NCI-H345 treated with DMSO at 0.1 percent for 48 hours (cell line): ENCODE measurements at regions not wholly inside any gene's neighbourhood (a gene's known extent, or its start where the extent isn't known, plus 50 kb on each side); places are given as distances from the start of the nearest gene placed in this dataset.

Experiments
- DNase-seq: peaks from one replicate; lab custom pipeline; 2025; ENCODE audit not compliant: unreplicated experiment; lab: John Stamatoyannopoulos, UW

DNA sequence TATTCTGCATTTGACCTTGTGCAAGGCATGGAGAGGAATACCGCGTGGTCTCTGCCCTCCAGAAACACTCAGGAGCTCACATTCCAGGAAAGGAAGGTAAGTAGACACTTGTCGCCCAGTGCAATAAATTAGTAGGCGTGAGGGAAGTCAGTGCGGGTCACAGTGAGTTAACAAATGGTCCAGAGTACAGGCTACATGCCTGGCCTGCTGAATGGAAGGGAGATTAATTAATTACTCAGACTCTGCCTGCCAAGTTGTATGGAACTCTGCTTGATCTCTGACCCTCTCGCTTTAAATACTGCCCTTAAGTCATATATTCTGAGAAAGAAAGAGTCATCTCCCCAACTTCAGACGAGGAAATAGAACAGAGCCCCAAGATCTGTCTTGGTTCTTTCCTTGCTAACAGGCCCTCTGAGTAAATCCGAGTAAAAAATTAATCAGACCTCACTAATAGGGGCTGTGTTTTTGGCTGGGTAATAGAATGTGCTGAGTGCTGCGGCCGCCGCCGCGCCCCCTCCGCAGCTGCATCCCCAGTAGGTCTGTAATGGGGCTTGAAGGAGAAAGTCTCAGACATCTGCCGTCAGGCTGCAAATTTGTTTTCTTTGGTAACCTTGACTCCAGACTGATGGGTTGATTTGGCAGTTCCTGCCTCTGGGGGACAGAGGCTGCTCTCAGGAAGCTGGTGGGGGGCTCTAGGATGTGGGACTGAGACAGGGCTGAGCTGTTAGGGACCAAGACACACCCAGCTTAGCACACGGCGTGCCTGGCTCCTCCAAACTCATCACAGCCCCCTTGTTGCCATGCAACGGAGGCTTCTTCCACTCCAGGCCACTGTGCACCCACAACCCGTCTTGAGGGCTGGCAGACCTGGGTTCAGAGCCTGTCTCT, 144.4 kb downstream of the NSG2 start:
- no peak for DNase-seq

DNA sequence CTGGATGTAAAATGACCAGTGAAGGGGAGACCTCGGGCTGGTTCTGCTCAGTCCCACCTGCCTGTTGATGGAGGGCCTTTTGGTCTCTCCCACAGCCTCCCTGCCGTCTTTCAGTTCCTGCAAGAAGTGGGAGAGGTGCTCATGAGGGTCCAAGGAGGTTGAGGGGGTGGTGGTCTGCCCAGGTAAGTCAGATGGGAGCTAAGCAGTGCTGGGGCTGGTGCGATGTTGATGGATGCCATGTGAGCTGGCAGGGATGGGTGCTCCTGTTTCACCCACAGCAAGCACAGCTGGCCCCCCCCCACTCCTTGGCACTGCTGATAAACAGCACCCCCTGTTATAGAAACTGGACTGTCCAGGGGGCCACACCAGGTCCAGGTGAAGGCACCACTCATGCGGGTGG, 145.6 kb downstream of the NSG2 start:
- no peak for DNase-seq

DNA sequence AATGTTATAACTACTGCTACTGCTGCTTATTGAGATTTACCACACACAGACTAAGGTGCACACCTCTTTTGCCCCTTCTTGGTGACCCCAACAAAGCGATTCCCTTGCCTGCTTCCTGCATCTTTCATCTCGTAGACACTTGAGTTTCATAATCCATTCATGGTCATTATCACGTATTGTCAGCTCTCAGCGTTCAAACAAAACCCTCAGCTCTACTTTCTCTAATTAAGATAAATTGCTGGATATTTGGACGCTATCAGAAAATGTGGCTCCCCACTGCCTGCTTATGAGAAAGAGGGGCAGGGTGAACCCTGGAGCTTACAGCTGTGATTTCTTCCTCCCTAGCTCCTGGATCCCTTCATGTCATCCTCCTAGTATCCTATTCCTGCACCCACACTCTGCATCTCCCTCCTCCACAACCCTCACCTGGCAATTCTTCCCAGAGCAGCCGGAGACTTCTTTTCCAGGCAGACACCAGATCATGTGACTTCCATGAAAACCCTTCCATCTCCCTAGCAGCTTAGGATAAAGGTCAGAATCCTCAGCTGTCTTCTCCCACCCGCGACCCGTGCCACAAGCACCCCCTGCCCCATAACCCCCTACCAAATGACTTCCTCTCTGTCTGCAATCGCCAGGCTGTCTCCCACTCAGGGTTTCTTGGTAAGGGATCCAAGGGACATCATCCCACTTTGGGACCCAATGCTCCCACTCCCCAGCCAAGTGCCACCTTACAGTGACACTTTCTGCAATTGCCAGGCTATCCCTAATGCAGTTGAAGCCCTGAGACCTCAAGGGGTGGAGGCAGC, 146.5 kb downstream of the NSG2 start:
- DNase-seq = no peak

DNA sequence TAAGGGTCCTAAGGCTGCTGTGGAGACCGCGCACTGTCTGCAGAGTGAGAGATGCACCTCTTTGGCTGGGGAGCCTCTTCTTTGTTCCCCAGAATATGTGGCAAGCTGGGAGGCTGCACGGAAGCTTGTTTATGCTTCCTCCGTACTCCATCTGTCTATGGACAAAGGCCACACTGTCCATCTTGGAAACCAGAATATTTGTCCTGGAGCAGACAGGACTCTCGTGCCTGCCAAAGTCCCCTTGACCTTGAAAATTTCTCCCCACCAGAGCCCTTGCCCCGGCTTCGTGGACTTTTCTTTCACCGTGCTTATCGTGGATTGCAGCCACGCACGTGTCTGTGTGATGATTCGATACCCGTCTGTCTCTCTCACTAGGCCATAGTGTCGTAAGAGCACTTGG, 147.4 kb downstream of the NSG2 start:
- no peak for DNase-seq

DNA sequence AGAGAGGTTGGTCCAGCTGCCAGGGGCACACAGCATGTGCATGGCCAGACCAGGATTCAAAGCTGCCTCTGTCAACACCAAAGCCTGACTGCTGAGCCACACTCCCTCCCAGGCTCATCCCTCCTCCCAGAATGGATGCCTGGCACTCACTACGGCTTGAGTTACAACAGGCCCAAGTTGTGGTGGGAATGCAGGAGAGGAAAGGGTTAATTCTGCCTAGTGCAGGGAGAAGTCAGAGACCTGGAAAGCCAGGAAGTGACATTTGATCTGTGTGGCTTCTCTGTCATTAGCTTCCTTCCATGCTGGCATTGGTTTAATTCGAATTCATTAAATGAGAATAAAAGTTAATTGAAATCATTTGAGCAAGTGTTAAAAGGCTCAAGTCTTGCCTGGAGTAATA, 150.0 kb downstream of the NSG2 start:
- DNase-seq = no peak

DNA sequence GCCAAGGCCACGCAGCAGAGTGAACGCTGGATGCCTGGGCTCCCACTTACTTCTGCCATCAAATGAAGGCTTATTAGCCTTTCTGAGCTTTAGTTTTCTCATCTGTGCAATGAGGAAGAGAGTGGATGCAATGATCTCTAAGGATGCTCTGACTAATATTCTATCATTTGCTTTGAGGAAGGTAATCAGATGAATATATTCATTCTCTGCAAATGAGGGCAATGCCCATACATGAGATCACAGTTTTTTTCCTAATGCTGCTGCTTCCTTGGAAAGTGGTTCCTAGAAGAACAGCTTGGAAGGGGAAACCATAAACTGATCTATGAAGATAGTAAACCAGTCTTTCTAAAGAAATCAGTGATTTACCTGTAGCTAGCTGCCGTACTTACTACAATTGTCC, 152.4 kb downstream of the NSG2 start:
- DNase-seq = no peak

DNA sequence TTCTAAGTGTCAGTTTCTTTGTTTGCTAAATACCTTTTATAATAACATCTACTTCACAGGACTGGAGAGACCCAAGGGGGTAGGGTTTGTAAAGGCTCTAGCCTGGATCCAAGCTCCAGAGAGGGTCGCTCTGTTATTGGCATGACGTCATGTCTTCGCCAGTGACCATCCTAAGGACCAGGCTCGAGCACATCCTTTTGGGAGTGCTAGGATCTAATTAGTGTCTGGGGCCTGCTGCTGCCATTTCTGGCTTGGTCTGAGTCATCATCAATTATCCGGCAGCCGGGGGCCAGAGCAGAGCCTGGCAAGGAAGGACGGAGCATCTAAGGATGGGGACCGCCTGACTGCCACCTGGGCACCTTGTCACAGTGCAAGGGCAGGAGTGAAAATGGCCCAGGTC, 153.0 kb downstream of the NSG2 start:
- DNase-seq = no peak

DNA sequence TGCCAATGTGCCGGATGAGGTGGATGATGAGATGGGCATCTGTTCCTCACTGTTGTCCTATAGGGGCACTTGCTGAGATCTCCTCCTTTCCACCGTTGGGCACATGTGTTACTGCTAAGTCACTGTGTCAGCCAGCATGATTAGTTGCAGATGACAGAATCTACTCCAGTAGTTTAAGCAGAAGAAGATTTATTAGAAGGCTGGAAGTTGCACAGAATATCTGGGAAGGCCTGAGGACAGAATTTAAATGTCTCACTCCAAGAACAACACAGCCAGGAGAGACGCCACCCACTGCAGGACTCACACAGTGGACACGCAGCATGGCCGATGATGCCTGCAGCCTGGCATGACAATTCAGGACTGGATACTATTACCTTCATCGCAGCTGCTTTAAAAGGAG, 157.5 kb downstream of the NSG2 start:
- DNase-seq = no peak

DNA sequence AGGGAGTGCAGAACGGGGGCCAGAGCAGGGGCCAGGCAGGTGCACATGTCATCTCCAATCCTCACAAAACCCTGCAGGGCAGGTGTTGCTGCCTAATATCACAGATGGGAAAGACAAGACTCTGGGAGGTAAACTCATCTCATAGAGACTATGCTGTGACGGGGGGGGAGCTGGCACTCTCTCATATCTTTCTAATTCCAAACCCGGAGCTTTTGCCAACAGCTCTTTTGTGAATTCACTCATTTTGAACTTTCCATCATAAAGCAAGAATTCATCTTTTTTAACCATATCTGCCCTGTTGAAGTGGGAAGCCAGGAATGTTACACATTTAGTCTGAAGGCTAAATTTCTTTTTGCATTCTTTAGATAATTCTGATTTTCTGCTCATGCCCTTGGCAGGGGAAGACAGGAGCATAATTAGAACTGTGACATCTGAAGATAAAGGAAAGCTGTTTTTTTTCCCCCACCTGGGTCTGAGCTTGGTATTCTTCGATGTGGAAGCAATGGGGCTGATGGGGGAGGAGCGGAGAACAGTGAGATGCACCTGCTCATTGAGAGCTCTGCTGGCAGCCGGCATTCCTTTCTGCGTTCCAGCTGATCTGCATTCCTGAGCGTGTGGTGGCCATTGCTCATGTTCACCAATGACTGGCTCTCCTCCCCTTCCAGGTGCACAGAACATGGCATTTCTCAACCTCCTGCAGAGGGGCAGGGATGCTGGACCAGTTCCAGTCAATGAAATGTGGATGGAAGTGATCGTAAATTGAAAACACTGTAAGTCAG, 159.2 kb downstream of the NSG2 start:
- DNase-seq = peak; percentile 83

DNA sequence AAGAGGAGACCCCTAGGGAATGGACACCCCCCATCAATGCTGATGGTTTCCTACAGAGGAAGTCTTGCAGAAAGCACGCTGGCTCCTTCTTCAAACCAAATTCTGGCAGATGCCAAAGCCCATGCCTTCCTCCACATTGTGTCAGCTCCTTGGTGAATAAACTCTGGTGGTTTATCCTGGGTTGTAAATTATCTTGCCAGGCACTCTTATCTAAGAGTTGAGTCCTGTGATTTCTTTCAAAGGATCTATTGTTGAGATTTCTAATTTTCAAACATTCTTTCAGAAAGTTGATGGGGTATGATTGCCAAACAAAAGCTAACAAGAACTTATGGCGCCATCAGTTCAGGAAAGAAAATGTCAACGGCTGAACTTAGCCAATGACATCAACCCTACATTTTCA, 160.4 kb downstream of the NSG2 start:
- DNase-seq = no peak

DNA sequence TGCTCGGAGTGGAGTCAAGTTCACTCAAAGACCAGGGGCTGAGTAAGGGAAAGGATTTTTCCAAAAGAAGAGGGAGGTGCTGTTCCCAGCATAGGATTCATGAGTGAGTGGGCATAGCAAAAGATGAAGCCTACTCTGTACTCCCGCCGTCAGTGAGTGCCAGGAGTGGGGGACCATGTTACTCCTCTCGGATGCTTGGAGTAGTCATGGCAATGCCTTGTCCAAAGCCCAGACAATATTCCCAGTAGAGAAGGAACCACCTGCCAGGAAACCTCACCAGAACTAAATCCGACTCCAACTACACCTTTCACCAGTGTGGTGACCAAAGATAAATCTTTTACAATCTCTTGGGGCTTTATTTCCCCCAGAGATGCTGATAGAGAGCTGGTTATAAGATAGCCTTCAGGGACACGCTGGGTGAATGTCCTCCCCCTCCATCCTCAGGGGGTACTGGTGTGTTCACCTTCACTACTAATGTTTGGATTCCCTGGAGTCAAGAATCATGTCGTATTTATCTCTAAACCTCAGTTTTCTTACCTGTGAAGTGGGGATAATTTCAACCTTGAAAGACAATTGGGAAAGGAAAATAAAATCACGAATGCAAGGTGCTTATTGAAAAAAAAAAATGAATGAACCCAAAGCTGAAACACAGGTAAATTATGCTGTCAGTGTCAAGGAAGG, 165.2 kb downstream of the NSG2 start:
- DNase-seq = no peak

DNA sequence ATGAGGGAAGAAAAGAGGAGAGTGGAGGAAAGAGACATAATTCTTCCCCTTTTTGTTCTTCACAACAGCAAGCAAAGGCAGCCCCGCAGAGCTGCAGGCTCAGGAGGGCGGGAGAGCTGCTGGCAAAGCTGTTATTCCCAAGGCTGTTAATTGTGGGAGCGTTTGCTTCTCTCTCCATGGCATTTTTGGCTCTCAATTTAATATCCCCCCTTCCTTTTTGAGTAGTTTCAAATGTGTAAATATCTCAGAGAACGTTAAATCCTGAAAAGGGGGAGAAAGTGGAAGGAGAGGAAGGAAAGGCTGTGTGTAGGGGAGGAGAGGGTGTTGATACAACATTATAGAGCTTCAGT, 165.7 kb downstream of the NSG2 start:
- DNase-seq = no peak

DNA sequence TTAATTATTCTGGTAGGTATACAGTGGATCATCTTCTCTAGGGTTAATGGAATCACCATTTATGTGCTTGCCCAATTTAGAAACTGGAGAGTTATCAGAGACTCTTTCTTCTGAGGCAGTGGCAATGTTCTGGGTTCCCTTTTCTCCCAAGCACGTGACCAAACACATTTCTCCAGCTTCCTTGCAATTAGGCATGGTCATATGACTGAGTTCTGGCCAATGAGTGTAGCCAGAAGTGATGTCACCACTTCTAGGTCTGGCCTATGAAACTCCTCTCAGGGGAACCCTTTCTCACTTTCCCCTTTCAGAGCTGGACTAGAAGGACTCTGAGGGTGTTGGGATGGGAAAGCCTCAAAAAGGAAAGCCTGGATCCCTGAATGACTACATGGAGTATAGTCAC, 172.0 kb downstream of the NSG2 start:
- no peak for DNase-seq

DNA sequence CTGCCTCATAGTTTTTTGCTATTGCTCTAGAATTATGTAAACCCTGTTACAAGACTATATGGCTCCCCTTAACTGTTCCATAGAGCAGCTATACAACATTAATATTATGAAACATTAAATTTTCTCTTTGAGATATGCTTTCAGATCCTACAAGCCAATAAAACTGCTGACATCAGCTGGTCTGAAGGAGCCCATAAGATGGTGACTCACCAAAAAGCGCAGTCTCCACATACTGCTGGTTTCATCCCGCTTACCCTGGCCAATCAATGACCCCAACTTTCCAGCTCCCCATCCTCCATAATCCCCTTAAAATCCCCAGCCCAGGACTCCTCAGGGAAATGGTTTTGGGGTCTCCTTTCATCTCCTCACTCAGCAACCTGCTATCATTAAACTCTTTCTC, 172.7 kb downstream of the NSG2 start:
- no peak for DNase-seq

DNA sequence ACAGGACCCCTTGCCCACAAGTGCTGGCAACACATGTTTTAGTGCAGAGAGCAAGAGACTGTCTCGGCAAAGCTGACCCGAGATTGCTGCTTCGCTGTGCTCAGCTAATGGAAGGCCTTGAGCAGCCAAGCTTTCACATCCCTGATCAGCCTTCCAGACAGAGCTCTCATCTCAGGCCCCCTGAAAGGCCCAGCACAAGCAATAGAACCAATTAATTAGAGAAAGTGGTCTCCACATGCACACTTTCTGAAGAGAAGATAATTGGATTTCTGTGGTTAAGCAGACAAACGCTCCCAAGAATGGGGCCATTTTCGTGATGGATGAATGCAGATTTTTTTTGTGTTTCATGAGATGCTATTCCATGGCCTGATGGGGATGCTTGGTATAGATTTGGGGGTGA, 174.9 kb downstream of the NSG2 start:
- no peak for DNase-seq

DNA sequence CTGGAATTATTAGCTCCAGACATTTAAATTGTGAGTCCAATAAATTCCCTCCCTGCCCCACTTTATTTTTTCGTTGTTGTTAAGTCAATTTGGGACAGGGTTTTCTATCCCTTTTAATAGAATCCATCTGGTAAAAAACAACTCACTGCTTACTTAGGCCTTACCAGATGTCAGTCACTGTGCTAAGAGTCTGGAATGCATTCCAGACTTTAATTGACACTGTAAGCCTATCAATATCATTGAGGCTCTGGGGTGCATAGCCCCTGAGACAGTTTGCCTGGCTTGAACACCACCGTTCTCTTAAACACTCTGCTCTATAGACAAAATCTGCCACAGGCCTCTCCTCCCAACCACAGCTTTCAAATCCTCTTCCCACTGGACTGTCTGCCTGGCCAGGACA, 175.9 kb downstream of the NSG2 start:
- no peak for DNase-seq

DNA sequence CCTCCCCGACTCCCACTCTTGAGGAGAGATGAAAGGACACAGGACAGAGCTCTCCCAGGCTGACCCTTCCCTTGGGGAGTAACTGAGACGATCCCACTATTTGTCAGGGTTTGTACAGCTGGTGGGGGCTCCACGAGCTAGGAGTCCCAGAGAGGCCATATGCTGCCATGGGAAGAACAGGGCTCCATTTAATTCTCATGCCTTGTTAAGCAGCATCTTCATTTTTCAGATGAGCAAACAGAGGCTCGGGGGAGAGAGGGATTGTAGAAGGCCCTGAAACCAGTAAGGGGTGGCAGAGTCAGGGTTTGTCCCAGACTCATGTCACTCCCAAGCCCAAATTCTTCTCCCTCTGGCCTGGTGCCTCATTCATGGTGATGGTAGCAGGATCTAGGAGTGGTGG, 176.4 kb downstream of the NSG2 start:
- DNase-seq = no peak

DNA sequence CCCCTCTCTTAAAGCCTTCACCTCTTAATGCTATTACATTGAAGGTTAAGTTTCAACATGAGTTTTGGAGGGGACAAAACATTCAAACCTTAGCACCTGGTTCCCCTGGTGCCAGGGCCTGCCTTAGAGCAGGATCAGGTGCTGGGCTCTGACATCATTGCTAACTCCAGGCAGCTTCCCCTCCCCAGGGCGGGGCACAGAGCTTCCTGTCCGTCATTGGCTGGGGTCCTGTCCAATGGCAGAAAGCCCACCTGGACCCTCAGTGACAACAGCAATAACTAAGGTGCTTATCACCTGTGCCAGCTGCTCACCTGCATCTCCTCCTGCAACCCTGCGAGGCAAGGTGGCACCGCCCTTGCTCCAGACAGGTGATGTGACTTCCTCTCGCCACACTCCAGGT, 177.4 kb downstream of the NSG2 start:
- DNase-seq = no peak

DNA sequence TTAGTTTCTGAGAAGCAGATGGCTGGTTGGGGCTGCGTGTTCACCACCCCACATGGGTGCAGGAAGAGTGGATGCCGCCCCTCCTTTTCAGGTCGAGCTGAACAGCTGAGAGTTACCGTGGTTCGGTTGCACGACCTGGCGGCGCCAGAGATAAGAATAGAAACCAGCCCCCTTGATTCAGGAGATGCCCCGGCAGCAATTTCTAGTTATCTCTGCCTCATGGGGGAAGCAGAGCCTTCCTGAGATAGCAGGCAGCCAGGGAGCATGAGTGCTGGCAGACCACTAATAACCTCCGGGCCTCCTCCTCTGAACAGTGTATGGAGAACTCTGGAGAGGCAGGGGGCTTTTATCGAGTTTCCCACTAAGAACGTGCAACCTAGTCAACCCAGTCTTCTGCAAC, 177.8 kb downstream of the NSG2 start:
- DNase-seq = no peak

DNA sequence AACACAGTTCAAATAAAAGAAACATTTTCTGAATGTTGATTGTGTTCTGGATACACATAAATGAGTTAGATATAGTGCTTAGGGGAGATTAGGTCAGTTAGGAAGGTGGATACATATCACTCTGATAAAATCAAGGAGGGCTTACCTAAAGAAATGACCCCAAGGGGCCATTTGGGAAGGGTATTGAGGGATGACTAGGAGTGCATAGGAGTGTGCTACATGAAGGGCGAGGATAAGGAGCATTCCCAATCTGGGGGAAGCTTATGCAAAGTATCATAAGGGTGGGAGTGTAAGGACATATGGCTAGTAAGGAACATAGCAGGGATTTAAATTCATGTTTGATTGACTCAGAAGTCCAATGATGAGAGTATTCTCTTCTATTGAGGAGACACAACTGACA, 183.6 kb downstream of the NSG2 start:
- DNase-seq = no peak
